GM23338 (cell line): ENCODE measurements at regions not wholly inside any gene's neighbourhood (a gene's known extent, or its start where the extent isn't known, plus 50 kb on each side); places are given as distances from the start of the nearest gene placed in this dataset.

Experiments used
- ATAC-seq: fragments of 200-7000 bp; cut with Tn5 transposase; 3 replicates; pipeline ENCODE4 v1.9.1; 2020
- DNase-seq: peaks from one replicate; pipeline ENCODE4 v3.0.0-alpha.2; 2015; ENCODE audit warnings: low spot score
- H2AFZ ChIP-seq: fragments of 200-600 bp; sonication (generic); 2 replicates; pipeline ENCODE4 v1.8.0; 2016; ENCODE audit warnings: antibody characterized with exemption, mild to moderate bottlenecking, moderate library complexity
- H3F3A ChIP-seq: fragments of 200-600 bp; sonication (generic); replicated peaks from 2 replicates; pipeline ENCODE4 v1.8.0; 2017; ENCODE audit warnings: antibody characterized with exemption, mixed run types, low read depth
- H3K27ac ChIP-seq: fragments of 200-600 bp; sonication (generic); 2 replicates; pipeline ENCODE4 v1.6.1; 2016; ENCODE audit warnings: low read depth
- H3K27me3 ChIP-seq: fragments of 200-600 bp; sonication (generic); 2 replicates; pipeline ENCODE4 v1.8.0; 2016; ENCODE audit warnings: mild to moderate bottlenecking, mixed run types, moderate library complexity; ENCODE audit not compliant: insufficient read depth
- H3K36me3 ChIP-seq: fragments of 200-600 bp; sonication (generic); 2 replicates; pipeline ENCODE4 v1.8.0; 2016; ENCODE audit warnings: mild to moderate bottlenecking; ENCODE audit not compliant: insufficient read depth
- H3K4me1 ChIP-seq: fragments of 200-600 bp; sonication (generic); 2 replicates; pipeline ENCODE4 v1.8.0; 2016; ENCODE audit warnings: mild to moderate bottlenecking, moderate library complexity; ENCODE audit not compliant: insufficient read depth
- H3K4me2 ChIP-seq: fragments of 200-600 bp; sonication (generic); 2 replicates; pipeline ENCODE4 v1.7.1; 2017; ENCODE audit warnings: mixed run types
- H3K4me3 ChIP-seq: fragments of 200-600 bp; sonication (generic); 2 replicates; pipeline ENCODE4 v1.6.1; 2016; ENCODE audit warnings: mixed run types
- H3K79me2 ChIP-seq: fragments of 200-600 bp; sonication (generic); replicated peaks from 2 replicates; pipeline ENCODE4 v1.8.0; 2017; ENCODE audit warnings: mild to moderate bottlenecking; ENCODE audit not compliant: insufficient read depth
- H3K9me2 ChIP-seq: fragments of 200-600 bp; sonication (generic); 2 replicates; pipeline ENCODE4 v1.8.0; 2017; ENCODE audit not compliant: insufficient read depth
- H4K20me1 ChIP-seq: fragments of 200-600 bp; sonication (generic); replicated peaks from 2 replicates; pipeline ENCODE4 v1.8.0; 2017; ENCODE audit warnings: mild to moderate bottlenecking; ENCODE audit not compliant: insufficient read depth
- H3K27ac Mint-ChIP-seq: 2 replicates; pipeline ENCODE4 v1.8.0; 2020; ENCODE audit warnings: inconsistent platforms, mild to moderate bottlenecking, moderate library complexity, mixed read lengths
- H3K27me3 Mint-ChIP-seq: 3 replicates; pipeline ENCODE4 v1.8.0; 2022; ENCODE audit warnings: low read depth, mild to moderate bottlenecking, moderate library complexity, mixed read lengths, inconsistent platforms; ENCODE audit not compliant: insufficient read depth, poor library complexity
- H3K36me3 Mint-ChIP-seq: 3 replicates; pipeline ENCODE4 v1.8.0; 2021; ENCODE audit warnings: low read depth, mild to moderate bottlenecking, inconsistent platforms, moderate library complexity, mixed read lengths
- H3K4me1 Mint-ChIP-seq: 3 replicates; pipeline ENCODE4 v1.8.0; 2020; ENCODE audit warnings: mild to moderate bottlenecking, inconsistent platforms, mixed read lengths
- H3K4me3 Mint-ChIP-seq: 3 replicates; pipeline ENCODE4 v1.8.0; 2021; ENCODE audit warnings: moderate library complexity, mild to moderate bottlenecking, inconsistent platforms, mixed read lengths
- H3K9me3 Mint-ChIP-seq: 3 replicates; pipeline ENCODE4 v1.8.0; 2020; ENCODE audit warnings: moderate library complexity, mild to moderate bottlenecking, inconsistent platforms, mixed read lengths
- CREB1 ChIP-seq: fragments of 250-450 bp; sonication (Bioruptor Pico); IDR thresholded peaks from 2 replicates; pipeline ENCODE4 v1.5.0; 2020; ENCODE audit warnings: low read depth, mild to moderate bottlenecking, moderate library complexity
- CTCF ChIP-seq, 2 experiments: fragments of 200-600 bp in 1 of 2; sonication (generic) in 1 of 2; conservative IDR thresholded peaks; 2 replicates each; pipeline versions ENCODE4 v1.5.1 to v1.6.1; 2016 to 2017; ENCODE audit warnings: antibody characterized with exemption in 2 of 2, low read depth in 2 of 2, mild to moderate bottlenecking in 2 of 2, moderate library complexity in 1 of 2
- ETS1 ChIP-seq: IDR thresholded peaks from 2 replicates; pipeline ENCODE4 v1.6.1; 2016; ENCODE audit warnings: antibody characterized with exemption
- EZH2 ChIP-seq: fragments of 200-600 bp; sonication (generic); IDR thresholded peaks from one replicate; pipeline ENCODE4 v1.8.0; 2017; ENCODE audit warnings: antibody characterized with exemption, mild to moderate bottlenecking, low read depth; ENCODE audit not compliant: unreplicated experiment
- EZH2phosphoT487 ChIP-seq: fragments of 200-600 bp; sonication (generic); IDR thresholded peaks from one replicate; pipeline ENCODE4 v1.8.1; 2018; ENCODE audit warnings: antibody characterized with exemption; ENCODE audit not compliant: unreplicated experiment
- JUNB ChIP-seq: IDR thresholded peaks from one replicate; pipeline ENCODE4 v1.6.1; 2016; ENCODE audit warnings: antibody characterized with exemption; ENCODE audit not compliant: unreplicated experiment
- NANOG ChIP-seq: IDR thresholded peaks from 2 replicates; pipeline ENCODE4 v1.6.1; 2016; ENCODE audit warnings: antibody characterized with exemption, borderline replicate concordance
- POLR2AphosphoS5 ChIP-seq: IDR thresholded peaks from 2 replicates; pipeline ENCODE4 v1.6.1; 2016; ENCODE audit warnings: antibody characterized with exemption, low read depth
- REST ChIP-seq: IDR thresholded peaks from one replicate; pipeline ENCODE4 v1.6.1; 2018; ENCODE audit warnings: antibody characterized with exemption; ENCODE audit not compliant: unreplicated experiment
- ZNF114 ChIP-seq: fragments of 250-450 bp; sonication (Bioruptor Pico); IDR thresholded peaks from 2 replicates; pipeline ENCODE4 v1.5.0; 2020; ENCODE audit warnings: mild to moderate bottlenecking, moderate library complexity
- ZNF331 ChIP-seq: fragments of 250-450 bp; sonication (Bioruptor Pico); IDR thresholded peaks from 2 replicates; pipeline ENCODE4 v1.5.0; 2020; ENCODE audit warnings: low read depth, mild to moderate bottlenecking, moderate library complexity
- ZNF462 ChIP-seq: fragments of 250-450 bp; sonication (Bioruptor Pico); IDR thresholded peaks from 2 replicates; pipeline ENCODE4 v1.5.0; 2020; ENCODE audit warnings: mild to moderate bottlenecking, moderate library complexity

- Histone ChIP-seq H3K36me3 (no peaks in the 10 kb centered on the region), H3F3A (no peaks in the 10 kb centered on the region), H3K4me1 (no peaks in the 10 kb centered on the region), H3K4me3 (no peak overlapping the region), H2AFZ (peak overlapping the region; percentile 23; the same call in 1 of the 2 replicates), H3K27me3 (no peaks in the 10 kb centered on the region), H3K79me2 (no peaks in the 10 kb centered on the region), H3K4me2 (no peak overlapping the region), H4K20me1 (no peaks in the 10 kb centered on the region), H3K9me2 (no peaks in the 10 kb centered on the region), H3K27ac (no peak overlapping the region)
- no peak for ATAC-seq
- Mint-ChIP-seq H3K27me3 (peaks cover 2% of the 10 kb centered on the region), H3K4me1 (0 out of 3 replicates have a peak, but pooled peaks cover 3% of the 10 kb centered on the region), H3K9me3 (no peaks in the 10 kb centered on the region), H3K4me3 (no peak overlapping the region), H3K36me3 (no peaks in the 10 kb centered on the region), H3K27ac (no peak overlapping the region)
- DNase-seq: no peak
- TF ChIP-seq CTCF (conservative IDR thresholded peaks at IDR 0.05; ENCODE audit: low read depth in 2 of 2): no peak
- no peak for TF ChIP-seq CREB1 (CRISPR knock-in tag)
- TF ChIP-seq ZNF331: no peak
- no peak for TF ChIP-seq EZH2phosphoT487
- TF ChIP-seq EZH2: no peak
- TF ChIP-seq ZNF114 (CRISPR knock-in tag): no peak
- no peak for TF ChIP-seq ETS1
- TF ChIP-seq REST: no peak
- TF ChIP-seq NANOG: no peak
- TF ChIP-seq ZNF462 (CRISPR knock-in tag): no peak
- no peak for TF ChIP-seq POLR2AphosphoS5
- TF ChIP-seq JUNB: no peak
Observed at GRCh38 chr14:58865514-58866281, 227.9 kb downstream of the DACT1 start.
